HEK293T (cell line): ENCODE measurements at regions not wholly inside any gene's neighbourhood (a gene's known extent, or its start where the extent isn't known, plus 50 kb on each side); places are given as distances from the start of the nearest gene placed in this dataset.

Source experiments
- CTCF ChIA-PET: fragments of 350-600 bp; formaldehyde crosslinking; extraction: SDS; loops from one replicate; lab custom pipeline; 2021; ENCODE audit warnings: antibody characterized with exemption, inconsistent platforms; lab: Yijun Ruan, JAX
- POLR2A ChIA-PET: fragments of 350-600 bp; formaldehyde crosslinking; extraction: SDS; loops from one replicate; lab custom pipeline; 2020; ENCODE audit warnings: antibody characterized with exemption, inconsistent platforms; lab: Yijun Ruan, JAX
- DNase-seq: peaks from one replicate; pipeline ENCODE4 v3.0.0; 2012; ENCODE audit warnings: mixed read lengths; ENCODE audit errors: extremely low spot score
- ARNT ChIP-seq: fragments of 450-650 bp; IDR thresholded peaks from 2 replicates; pipeline ENCODE4 v1.6.1; 2017; ENCODE audit warnings: mild to moderate bottlenecking
- BHLHE40 ChIP-seq: fragments of 450-650 bp; IDR thresholded peaks from 2 replicates; pipeline ENCODE4 v1.6.1; 2016; ENCODE audit warnings: mild to moderate bottlenecking, moderate library complexity, borderline replicate concordance
- CTBP1 ChIP-seq: fragments of 450-650 bp; IDR thresholded peaks from 2 replicates; pipeline ENCODE4 v1.6.1; 2016; ENCODE audit warnings: borderline replicate concordance
- ELF4 ChIP-seq: fragments of 450-650 bp; IDR thresholded peaks from 2 replicates; pipeline ENCODE4 v1.6.1; 2017; ENCODE audit warnings: antibody characterized with exemption
- FOXA1 ChIP-seq: fragments of 450-650 bp; IDR thresholded peaks from 2 replicates; pipeline ENCODE4 v1.6.1; 2016; ENCODE audit warnings: mild to moderate bottlenecking
- FOXK2 ChIP-seq: fragments of 450-650 bp; IDR thresholded peaks from 2 replicates; pipeline ENCODE4 v1.6.1; 2016; ENCODE audit warnings: mild to moderate bottlenecking
- FOXM1 ChIP-seq: fragments of 450-650 bp; IDR thresholded peaks from 2 replicates; pipeline ENCODE4 v1.6.1; 2017; ENCODE audit warnings: mild to moderate bottlenecking, borderline replicate concordance
- HDGF ChIP-seq: fragments of 450-650 bp; IDR thresholded peaks from 2 replicates; pipeline ENCODE4 v1.6.1; 2017; ENCODE audit warnings: antibody characterized with exemption, borderline replicate concordance
- L3MBTL2 ChIP-seq: fragments of 450-650 bp; conservative IDR thresholded peaks from 2 replicates; pipeline ENCODE4 v1.6.1; 2016; ENCODE audit warnings: mild to moderate bottlenecking
- LEF1 ChIP-seq: fragments of 450-650 bp; IDR thresholded peaks from 2 replicates; pipeline ENCODE4 v1.6.1; 2017; ENCODE audit warnings: mild to moderate bottlenecking, borderline replicate concordance
- NFRKB ChIP-seq: fragments of 450-650 bp; IDR thresholded peaks from 2 replicates; pipeline ENCODE4 v1.6.1; 2016; ENCODE audit warnings: mild to moderate bottlenecking, moderate library complexity
- SP1 ChIP-seq: fragments of 450-650 bp; IDR thresholded peaks from 2 replicates; pipeline ENCODE4 v1.6.1; 2017
- SUZ12 ChIP-seq: fragments of 450-650 bp; IDR thresholded peaks from 2 replicates; pipeline ENCODE4 v1.6.1; 2016; ENCODE audit warnings: mild to moderate bottlenecking
- TARDBP ChIP-seq: fragments of 450-650 bp; IDR thresholded peaks from 2 replicates; pipeline ENCODE4 v1.6.1; 2016
- ZNF384 ChIP-seq: fragments of 450-650 bp; IDR thresholded peaks from 2 replicates; pipeline ENCODE4 v1.6.1; 2016
- TF ChIP-seq, protein P1 (sequence below): fragments of 450-650 bp; IDR thresholded peaks from 2 replicates; pipeline ENCODE4 v1.6.1; 2016

GRCh38 chr5:79858410-79858723 is 132.7 kb downstream of the MTX3 start:
- TF ChIP-seq CTBP1 (no peak), L3MBTL2 (no peak), LEF1 (no peak), NFRKB (no peak)
- CTCF ChIA-PET, result interaction anchor here (0.5 to 0.8 kb wide), 3 partner anchors 28 to 446 kb away, joined by 3 to 10 read pairs (median 5); no protein-coding TSS in a partner anchor
- POLR2A ChIA-PET, result no interaction called here
- no peak for DNase-seq

- POLR2A ChIA-PET, result no interaction called here
- TF ChIP-seq HDGF, result no peak
- no peak for TF ChIP-seq ARNT
- no peak for TF ChIP-seq ZNF384
- TF ChIP-seq CTBP1, result no peak
- no peak for TF ChIP-seq ELF4
- TF ChIP-seq SUZ12, result no peak
- no peak for TF ChIP-seq SP1
- TF ChIP-seq, protein P1, sequence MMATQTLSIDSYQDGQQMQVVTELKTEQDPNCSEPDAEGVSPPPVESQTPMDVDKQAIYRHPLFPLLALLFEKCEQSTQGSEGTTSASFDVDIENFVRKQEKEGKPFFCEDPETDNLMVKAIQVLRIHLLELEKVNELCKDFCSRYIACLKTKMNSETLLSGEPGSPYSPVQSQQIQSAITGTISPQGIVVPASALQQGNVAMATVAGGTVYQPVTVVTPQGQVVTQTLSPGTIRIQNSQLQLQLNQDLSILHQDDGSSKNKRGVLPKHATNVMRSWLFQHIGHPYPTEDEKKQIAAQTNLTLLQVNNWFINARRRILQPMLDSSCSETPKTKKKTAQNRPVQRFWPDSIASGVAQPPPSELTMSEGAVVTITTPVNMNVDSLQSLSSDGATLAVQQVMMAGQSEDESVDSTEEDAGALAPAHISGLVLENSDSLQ, result no peak
- TF ChIP-seq FOXK2, result no peak
- no peak for TF ChIP-seq FOXA1
- TF ChIP-seq L3MBTL2, result no peak
- TF ChIP-seq TARDBP, result no peak
- TF ChIP-seq LEF1, result no peak
- TF ChIP-seq BHLHE40, result no peak
- no peak for TF ChIP-seq FOXM1
- TF ChIP-seq NFRKB, result no peak
- peak; percentile 61 for DNase-seq
- CTCF ChIA-PET, result interaction anchor here (0.5 to 1.2 kb wide), 5 partner anchors 27 to 447 kb away, joined by 3 to 10 read pairs (median 4); no protein-coding TSS in a partner anchor
Measured at GRCh38 chr5:79857714-79858409, 133.2 kb downstream of the MTX3 start.

GRCh38 chr5:79856456-79857055 is 134.5 kb downstream of the MTX3 start:
- no peak for DNase-seq
- TF ChIP-seq ZNF384 (no peak), ELF4 (no peak), ARNT (no peak), TARDBP (no peak), FOXA1 (no peak), BHLHE40 (no peak), NFRKB (no peak)
- TF ChIP-seq, protein P1, result no peak
- ChIA-PET POLR2A (no interaction called here), CTCF (interaction anchor here (0.6 to 1.2 kb wide), 2 partner anchors 113 to 835 kb away, joined by 3 read pairs; no protein-coding TSS in a partner anchor)

DNA sequence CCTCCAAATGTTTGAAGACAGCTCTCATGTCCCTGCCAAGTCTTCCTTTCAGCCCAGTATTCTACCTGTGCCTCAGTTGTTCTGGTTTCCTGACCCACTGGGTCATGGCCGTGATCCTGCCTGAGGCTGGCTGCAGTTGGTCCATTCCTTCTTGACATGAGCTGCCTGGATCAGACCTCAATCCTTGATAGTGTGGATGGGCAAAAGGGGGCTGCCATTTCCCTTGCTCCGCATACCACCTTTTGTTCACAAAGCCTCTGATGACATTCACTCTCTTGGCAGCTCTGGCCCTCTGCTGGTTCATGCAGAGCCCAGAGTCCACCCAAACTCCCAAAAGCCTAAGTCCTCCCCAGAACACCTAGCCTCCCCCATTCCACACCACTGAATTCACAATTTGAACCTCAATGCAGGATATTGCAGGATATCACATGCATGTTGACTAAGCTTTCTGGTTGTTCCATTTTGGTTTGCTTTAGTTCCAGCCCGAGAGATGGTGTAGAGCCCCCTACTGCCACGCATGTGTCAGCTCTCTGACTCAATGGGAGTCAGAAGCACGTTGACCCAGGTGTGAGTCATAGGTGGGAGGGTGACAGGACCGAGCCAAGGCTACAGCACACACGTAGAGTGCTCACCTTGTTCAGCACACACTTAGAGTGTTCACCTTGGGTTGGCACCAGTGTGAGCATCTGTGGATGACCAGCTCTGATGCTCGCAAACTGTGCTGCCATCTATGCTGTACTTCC is 137.2 kb downstream of the MTX3 start:
- ChIA-PET CTCF (interaction anchor here (0.6 to 1.0 kb wide), 2 partner anchors 13 to 24 kb away, joined by 3 to 4 read pairs; no protein-coding TSS in a partner anchor), POLR2A (no interaction called here)
- TF ChIP-seq ARNT, result no peak
- no peak for DNase-seq

DNA sequence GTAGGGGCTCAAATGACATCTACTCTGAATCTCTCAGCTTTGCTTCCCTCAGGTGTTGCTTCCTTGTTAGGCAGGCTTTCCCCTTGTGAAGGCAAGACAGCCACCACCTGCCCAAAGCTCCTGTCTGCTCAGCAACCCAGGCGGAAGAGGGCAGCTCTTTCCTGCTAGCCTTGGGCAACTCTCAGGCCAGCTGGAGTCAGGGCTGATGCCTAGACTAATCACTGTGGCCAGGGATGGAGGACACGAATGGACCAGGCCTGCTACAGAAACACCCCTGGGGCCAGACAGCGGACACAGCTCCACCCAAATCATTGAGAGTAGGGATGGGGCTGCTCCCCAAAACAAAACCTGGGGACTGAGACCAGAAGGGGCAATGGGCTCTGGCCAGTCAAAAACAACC is 138.0 kb downstream of the MTX3 start:
- ChIA-PET POLR2A (no interaction called here), CTCF (interaction anchor here (0.6 to 1.0 kb wide), 2 partner anchors 12 to 25 kb away, joined by 3 to 4 read pairs; no protein-coding TSS in a partner anchor)
- no peak for DNase-seq
- TF ChIP-seq, protein P1, result no peak
- TF ChIP-seq FOXA1 (no peak), FOXK2 (no peak), LEF1 (no peak), BHLHE40 (no peak), NFRKB (no peak), FOXM1 (no peak), L3MBTL2 (no peak)

DNA sequence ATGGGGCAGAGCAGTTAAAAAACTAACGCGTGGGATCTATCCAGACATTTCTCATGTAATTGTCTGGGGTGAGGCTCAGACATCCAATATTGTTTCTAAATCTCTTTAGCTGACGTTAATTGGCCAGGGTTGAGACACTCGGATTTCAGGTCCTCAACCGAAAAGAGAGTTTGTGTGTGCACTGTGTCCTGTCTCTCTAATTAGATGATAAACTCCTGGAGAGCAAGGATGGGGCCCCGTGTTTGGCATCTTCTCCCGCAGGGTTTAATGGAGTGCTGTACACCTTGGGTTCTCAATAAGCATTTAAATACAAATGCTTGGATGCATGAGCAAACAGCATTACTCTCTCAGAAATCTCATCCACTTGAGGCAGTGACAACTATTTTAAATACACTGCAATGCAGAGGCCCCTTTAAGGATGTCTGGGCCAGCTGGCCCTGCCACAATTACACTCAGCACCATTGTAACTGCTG is 139.6 kb downstream of the MTX3 start:
- ChIA-PET POLR2A (no interaction called here), CTCF (no interaction called here)

More for the DNA sequence above, 139.6 kb downstream of the MTX3 start:
- no peak for DNase-seq
- TF ChIP-seq TARDBP, result no peak
- TF ChIP-seq NFRKB, result no peak
- no peak for TF ChIP-seq FOXM1
- TF ChIP-seq L3MBTL2, result no peak
- no peak for TF ChIP-seq BHLHE40
- TF ChIP-seq FOXK2, result no peak
- TF ChIP-seq ARNT, result no peak
- TF ChIP-seq SUZ12, result no peak
- no peak for TF ChIP-seq LEF1
- TF ChIP-seq SP1, result no peak
- TF ChIP-seq ELF4, result no peak
- TF ChIP-seq, protein P1, result no peak
- TF ChIP-seq ZNF384, result no peak
- TF ChIP-seq HDGF, result no peak
- TF ChIP-seq FOXA1, result no peak
- no peak for TF ChIP-seq CTBP1
